ENCODE measurements at regions not wholly inside any gene's neighbourhood (a gene's known extent, or its start where the extent isn't known, plus 50 kb on each side); places are given as distances from the start of the nearest gene placed in this dataset.
"Not testable (repeated sequence)": the region's sequence is repeated elsewhere in the genome, so short reads cannot be mapped to it uniquely, and the experiment has no call there.

DNA sequence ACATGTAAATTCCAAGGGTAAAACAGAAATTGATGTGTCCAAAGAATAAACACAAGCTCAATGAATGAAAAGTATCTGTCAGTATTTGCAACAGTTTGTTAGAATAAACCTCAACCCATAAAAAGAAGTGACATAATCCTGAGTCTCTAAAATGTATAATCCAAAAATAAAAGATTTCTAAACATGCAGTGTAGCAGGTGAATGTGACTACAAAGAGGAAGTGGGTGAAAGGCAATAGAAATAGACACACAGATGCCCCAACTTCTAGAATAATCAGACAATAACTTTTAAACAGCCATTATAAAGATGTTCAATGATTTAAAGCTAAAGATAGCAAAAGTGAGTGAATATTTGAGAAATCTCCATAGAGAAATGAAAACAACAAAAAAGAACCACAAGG lies 1009.2 kb upstream of the GJE1 start:
- in situ Hi-C loops (cut with HindIII; ENCODE audit: low sequenced_read_pairs), result no loop called here

- in situ Hi-C loops (cut with HindIII; ENCODE audit: low sequenced_read_pairs), result no loop called here
Measured at GRCh38 chr6:141123049-141123448, 1009.7 kb upstream of the GJE1 start.

DNA sequence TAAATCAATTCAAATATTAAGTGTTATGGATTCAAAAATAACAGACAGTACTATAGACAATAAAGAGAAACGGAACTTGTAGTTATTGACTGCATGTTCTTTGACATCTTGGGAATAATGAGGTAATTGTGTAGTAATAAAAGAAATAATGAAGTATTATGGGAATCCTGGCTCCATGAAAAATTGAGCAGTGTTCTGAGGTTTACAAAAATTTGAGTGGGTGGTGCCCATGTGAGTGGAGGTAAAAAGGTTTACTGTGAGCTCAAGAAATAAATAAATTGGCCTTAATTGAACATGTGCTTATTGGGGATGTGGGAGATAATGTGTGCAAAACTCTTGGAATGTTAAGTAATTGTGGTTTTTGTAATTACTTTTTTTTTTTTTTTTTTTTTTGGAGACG lies 1013.7 kb upstream of the GJE1 start:
- in situ Hi-C loops (cut with HindIII; ENCODE audit: low sequenced_read_pairs), result no loop called here

GRCh38 chr6:141117874-141118273 lies 1014.9 kb upstream of the GJE1 start:
- in situ Hi-C loops (cut with HindIII; ENCODE audit: low sequenced_read_pairs), result no loop called here

DNA sequence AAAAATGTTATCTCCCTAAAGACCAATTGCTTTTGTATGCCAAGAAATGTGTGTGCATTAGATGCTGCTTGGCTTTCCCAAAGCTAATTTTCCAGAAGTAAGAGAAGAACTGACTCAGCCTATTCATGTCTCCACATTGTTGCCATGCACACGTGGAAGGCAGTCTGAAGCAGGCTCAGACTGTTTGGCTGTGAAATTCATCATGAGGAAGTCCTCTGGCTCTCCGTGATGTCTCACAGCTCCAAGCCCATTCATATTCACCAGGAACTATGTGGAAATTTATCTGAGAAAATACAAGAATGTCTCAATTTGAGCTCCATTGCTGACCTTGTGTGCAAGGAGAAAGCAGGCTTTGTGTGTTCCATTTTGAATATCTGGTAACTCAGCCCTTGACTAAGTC lies 1022.2 kb upstream of the GJE1 start:
- in situ Hi-C loops (cut with HindIII; ENCODE audit: low sequenced_read_pairs), result no loop called here

GRCh38 chr6:141107591-141108160 lies 1025.0 kb upstream of the GJE1 start:
- in situ Hi-C loops (cut with HindIII; ENCODE audit: low sequenced_read_pairs), result no loop called here

GRCh38 chr6:141105481-141105880 lies 1027.2 kb upstream of the GJE1 start:
- in situ Hi-C loops (cut with HindIII; ENCODE audit: low sequenced_read_pairs), result no loop called here

- in situ Hi-C loops (cut with HindIII; ENCODE audit: low sequenced_read_pairs), result no loop called here
Measured at GRCh38 chr6:141103246-141103645, 1029.5 kb upstream of the GJE1 start.

GRCh38 chr6:141097471-141097870 lies 1035.3 kb upstream of the GJE1 start:
- in situ Hi-C loops (cut with HindIII; ENCODE audit: low sequenced_read_pairs), result no loop called here

- in situ Hi-C loops (cut with HindIII; ENCODE audit: low sequenced_read_pairs), result no loop called here
Measured at GRCh38 chr6:141095308-141095707, 1037.4 kb upstream of the GJE1 start.

GRCh38 chr6:141088171-141088570 lies 1044.6 kb upstream of the GJE1 start:
- in situ Hi-C loops (cut with HindIII; ENCODE audit: low sequenced_read_pairs), result no loop called here

DNA sequence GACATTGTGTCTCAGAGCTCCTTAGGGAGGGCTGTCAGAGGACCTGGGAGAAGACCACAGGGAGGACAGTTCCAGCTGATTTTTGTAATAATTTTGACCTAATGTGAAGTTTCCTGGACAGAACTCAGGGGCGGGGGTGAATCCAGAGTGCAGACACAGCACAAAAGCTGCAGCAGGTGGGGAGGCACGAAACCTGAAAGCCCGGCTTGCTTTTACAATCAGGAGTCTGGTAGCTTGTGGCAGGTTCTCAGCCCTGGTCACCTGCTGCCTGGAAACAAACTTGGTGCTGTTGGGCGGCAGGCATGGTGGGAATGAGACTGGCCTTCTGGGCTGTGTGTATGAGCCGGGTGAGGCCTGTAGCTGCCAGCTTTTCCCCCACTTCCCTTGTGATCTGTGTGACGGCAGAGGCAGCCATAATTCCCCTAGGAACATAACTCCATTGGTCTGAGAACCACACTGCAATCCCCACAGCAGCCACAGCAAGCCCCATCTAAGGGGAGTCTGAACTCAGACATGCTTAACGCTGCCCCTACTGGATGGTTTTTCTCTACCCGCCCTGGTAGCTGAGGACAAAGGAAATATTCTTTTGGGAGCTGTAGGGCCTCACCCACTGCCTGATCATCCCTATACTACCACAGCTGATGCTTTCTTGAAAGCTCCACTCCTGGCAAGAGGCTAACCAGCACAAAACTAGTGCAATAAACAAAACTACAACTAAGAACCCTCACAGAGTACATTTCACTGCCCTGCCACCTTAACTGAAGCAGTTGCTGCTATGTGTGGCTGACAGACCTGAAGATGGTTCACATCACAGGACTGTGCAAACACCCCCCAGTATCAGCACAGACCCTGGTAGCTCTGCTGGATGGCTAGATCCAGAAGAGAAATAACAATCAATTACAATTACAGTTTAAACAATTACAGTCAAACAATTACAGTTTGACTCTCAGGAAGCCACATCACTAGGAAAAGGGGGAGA lies 1055.1 kb upstream of the GJE1 start:
- in situ Hi-C loops (cut with HindIII; ENCODE audit: low sequenced_read_pairs), result no loop called here

- in situ Hi-C loops (cut with HindIII; ENCODE audit: low sequenced_read_pairs), result no loop called here
Measured at GRCh38 chr6:141057761-141058160, 1075.0 kb upstream of the GJE1 start.

- in situ Hi-C loops (cut with HindIII; ENCODE audit: low sequenced_read_pairs), result no loop called here
Measured at GRCh38 chr6:141056945-141057625, 1075.6 kb upstream of the GJE1 start.

DNA sequence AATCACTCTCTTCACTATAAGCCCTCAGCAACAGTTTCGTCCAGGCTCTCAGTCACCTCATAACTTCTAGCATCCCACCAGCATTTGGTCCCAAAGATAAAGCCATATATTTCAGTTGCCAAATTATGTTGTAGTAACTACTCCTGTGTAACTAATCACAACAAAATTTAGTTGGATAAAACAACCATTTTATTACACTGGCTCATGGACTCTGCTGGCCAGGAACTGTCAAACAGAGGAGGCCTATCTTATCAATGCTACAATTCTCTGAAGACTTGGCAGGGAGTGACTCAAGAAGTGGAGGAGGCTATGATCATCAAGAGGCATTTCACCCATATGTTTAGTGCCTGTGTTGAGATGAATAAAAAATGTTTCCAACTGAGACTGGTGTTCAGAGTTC lies 1082.3 kb upstream of the GJE1 start:
- in situ Hi-C loops (cut with HindIII; ENCODE audit: low sequenced_read_pairs), result no loop called here

DNA sequence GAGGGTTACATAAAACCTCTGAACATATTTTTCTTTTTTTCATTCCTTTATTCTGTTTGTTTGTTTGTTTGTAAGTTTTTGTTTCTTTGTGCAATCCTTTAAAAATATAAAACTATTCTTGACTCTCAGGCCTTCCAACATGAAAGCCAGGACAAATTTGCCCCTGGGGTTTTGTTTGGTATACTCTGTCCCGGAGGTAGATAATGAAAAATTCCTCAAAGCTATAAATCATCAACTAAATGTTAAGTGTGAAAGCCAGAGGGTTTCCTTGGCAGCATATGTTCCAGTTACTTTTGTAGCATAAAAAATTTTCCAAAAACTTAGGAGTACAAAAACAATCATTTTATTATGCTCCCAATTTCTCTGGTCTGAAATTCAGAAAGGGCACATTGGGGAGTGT lies 1084.3 kb upstream of the GJE1 start:
- in situ Hi-C loops (cut with HindIII; ENCODE audit: low sequenced_read_pairs), result no loop called here

DNA sequence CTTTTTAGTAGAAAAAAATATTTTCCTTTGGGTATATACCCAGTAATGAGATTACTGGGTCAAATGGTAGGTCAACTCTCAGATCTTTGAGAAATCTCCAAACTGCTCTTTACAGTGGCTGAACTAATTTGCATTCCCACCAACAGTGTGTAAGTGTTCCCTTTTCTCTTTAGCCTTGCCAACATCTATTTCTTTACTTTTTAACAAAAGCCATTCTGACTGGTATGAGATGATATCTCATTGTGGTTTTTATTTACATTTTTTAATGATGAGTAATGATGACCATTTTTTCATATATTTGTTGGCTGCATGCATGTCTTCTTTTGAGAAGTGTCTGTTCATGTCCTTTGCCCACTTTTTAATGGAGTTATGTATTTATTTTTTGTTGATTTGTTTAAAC lies 1086.2 kb upstream of the GJE1 start:
- in situ Hi-C loops (cut with HindIII; ENCODE audit: low sequenced_read_pairs), result not testable (repeated sequence)

DNA sequence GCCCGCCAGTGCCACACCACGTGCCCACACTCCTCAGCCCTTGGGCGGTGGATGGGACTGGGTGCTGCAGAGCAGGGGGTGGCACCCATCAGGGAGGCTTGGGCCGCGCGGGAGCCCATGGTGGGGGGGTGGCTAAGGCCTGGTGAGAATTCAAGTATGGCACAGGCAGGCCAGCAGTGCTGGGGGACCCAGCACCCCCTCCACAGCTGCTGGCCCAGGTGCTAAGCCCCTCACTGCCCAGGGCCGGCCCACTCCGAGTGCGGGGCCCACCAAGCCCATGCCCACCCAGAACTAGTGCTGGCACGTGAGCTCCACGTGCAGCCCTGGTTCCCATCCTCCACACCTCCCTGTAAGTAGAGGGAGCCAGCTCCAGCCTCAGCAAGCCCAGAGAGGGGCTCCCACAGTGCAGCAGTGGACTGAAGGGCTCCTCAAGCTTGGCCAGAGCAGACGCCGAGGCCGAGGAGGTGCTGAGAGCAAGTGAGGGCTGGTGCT lies 1091.1 kb upstream of the GJE1 start:
- in situ Hi-C loops (cut with HindIII; ENCODE audit: low sequenced_read_pairs), result no loop called here

- in situ Hi-C loops (cut with HindIII; ENCODE audit: low sequenced_read_pairs), result no loop called here
Measured at GRCh38 chr6:141035312-141036200, 1097.2 kb upstream of the GJE1 start.

- in situ Hi-C loops (cut with HindIII; ENCODE audit: low sequenced_read_pairs), result no loop called here
Measured at GRCh38 chr6:141033101-141033500, 1099.6 kb upstream of the GJE1 start.

- in situ Hi-C loops (cut with HindIII; ENCODE audit: low sequenced_read_pairs), result no loop called here
Measured at GRCh38 chr6:141029908-141030307, 1102.8 kb upstream of the GJE1 start.

All from DLD1 (cell line).